Lower lobe of right lung (tissue), 2 donors: ENCODE measurements at regions not wholly inside any gene's neighbourhood (a gene's known extent, or its start where the extent isn't known, plus 50 kb on each side); places are given as distances from the start of the nearest gene placed in this dataset.

Experiments used
- ATAC-seq, 2 donors: fragments of 200-7000 bp; cut with Tn5 transposase; one replicate each; pipeline ENCODE4 v1.9.1; 2020 to 2022; ENCODE audit warnings: mild to moderate bottlenecking in 2 of 2, moderate library complexity in 2 of 2
- DNase-seq: peaks from one replicate; pipeline ENCODE4 v3.0.0-alpha.2; 2020
- H3K27ac ChIP-seq: fragments of 200-600 bp; one replicate; pipeline ENCODE4 v1.8.0; 2022
- H3K27me3 ChIP-seq: fragments of 200-600 bp; one replicate; pipeline ENCODE4 v1.8.0; 2022; ENCODE audit warnings: low read depth
- H3K36me3 ChIP-seq: fragments of 200-600 bp; one replicate; pipeline ENCODE4 v1.8.0; 2022; ENCODE audit warnings: mild to moderate bottlenecking
- H3K4me1 ChIP-seq: fragments of 200-600 bp; one replicate; pipeline ENCODE4 v1.8.0; 2022
- H3K4me3 ChIP-seq: fragments of 200-600 bp; one replicate; pipeline ENCODE4 v1.8.0; 2022; ENCODE audit warnings: mild to moderate bottlenecking
- H3K9me3 ChIP-seq: fragments of 200-600 bp; one replicate; pipeline ENCODE4 v1.8.0; 2022
- intact Hi-C: fragments of 100-400 bp; cut with DNase I; formaldehyde crosslinking; loops from one replicate; pipeline ENCODE4 v1.11.0; 2022
- TF ChIP-seq, protein P1 (sequence below): fragments of 200-600 bp; IDR thresholded peaks from one replicate; pipeline ENCODE4 v1.8.0; 2022; ENCODE audit warnings: antibody characterized with exemption, mild to moderate bottlenecking
- donor health status: DM: no; HTN: yes; CAD: no; lungs with severe emphysema.

DNA sequence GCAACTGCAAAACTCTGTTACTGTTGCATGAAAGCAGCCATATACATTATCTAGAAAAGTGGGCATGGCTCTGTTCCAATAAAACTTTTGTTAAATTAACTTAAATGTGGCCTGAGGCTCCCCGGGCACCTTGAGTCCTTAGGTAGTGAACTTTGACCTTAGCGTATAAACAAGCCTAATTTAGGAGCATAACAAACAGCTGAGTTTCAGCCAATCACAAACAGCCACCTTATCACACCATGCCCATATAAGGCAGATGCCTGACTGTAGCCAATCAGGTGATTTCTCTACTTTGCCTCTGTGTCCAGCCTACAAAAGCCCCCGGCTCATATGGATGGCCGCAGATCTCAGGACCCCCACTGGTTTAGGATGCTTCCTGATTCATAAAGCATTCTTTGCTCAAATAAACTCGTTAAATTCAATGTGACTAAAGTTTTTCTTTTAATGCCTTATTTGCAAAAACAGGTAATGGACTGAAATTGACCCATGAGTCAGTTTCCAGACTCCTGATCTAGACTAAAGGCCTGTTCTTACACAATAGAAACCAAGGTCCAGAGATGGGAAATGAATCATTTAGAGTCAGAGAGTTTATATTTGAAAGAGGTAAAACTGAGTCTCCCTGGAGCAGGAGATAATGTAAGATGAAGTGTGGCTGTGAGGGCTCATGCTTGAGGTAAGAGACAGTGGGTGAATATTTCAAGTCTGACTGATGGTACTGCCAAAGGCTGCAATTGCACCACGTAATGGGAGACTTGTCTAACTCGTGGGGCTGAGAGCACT is 130.2 kb downstream of the FGF9 start:
- intact Hi-C loops = no loop called here
- Histone ChIP-seq H3K9me3 (no peaks in the 10 kb centered on the region), H3K4me3 (no peak overlapping the region), H3K27ac (no peak overlapping the region), H3K27me3 (no peaks in the 10 kb centered on the region), H3K36me3 (no peaks in the 10 kb centered on the region), H3K4me1 (no peaks in the 10 kb centered on the region)
- TF ChIP-seq, protein P1, sequence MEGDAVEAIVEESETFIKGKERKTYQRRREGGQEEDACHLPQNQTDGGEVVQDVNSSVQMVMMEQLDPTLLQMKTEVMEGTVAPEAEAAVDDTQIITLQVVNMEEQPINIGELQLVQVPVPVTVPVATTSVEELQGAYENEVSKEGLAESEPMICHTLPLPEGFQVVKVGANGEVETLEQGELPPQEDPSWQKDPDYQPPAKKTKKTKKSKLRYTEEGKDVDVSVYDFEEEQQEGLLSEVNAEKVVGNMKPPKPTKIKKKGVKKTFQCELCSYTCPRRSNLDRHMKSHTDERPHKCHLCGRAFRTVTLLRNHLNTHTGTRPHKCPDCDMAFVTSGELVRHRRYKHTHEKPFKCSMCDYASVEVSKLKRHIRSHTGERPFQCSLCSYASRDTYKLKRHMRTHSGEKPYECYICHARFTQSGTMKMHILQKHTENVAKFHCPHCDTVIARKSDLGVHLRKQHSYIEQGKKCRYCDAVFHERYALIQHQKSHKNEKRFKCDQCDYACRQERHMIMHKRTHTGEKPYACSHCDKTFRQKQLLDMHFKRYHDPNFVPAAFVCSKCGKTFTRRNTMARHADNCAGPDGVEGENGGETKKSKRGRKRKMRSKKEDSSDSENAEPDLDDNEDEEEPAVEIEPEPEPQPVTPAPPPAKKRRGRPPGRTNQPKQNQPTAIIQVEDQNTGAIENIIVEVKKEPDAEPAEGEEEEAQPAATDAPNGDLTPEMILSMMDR = no peak
- no peak for DNase-seq
- no peak for ATAC-seq

DNA sequence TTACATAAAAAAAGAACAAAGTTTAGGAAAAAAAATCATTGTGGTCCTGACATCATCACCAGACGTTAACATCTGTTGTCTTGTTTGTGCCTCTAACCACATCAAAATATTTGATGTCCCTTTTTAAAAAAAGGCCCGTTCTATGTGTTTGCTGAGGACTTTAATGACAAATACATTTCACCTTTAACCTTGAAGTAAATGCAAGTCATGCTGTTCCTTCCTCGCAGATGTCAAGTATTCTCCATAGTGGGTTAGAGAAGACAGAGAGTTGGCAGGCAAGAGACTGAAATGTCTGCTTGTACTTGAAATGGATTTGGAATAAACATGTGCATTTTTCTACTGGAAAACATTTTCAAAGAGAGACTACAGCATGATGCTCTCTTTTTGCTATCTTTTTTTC is 134.9 kb downstream of the FGF9 start:
- Histone ChIP-seq H3K27ac (no peak overlapping the region), H3K36me3 (no peaks in the 10 kb centered on the region), H3K27me3 (no peaks in the 10 kb centered on the region), H3K4me1 (no peaks in the 10 kb centered on the region), H3K9me3 (no peaks in the 10 kb centered on the region), H3K4me3 (no peak overlapping the region)
- intact Hi-C loops = no loop called here
- TF ChIP-seq, protein P1 = no peak
- DNase-seq = no peak
- ATAC-seq = peak in 1 of 2 donors; percentile 61

DNA sequence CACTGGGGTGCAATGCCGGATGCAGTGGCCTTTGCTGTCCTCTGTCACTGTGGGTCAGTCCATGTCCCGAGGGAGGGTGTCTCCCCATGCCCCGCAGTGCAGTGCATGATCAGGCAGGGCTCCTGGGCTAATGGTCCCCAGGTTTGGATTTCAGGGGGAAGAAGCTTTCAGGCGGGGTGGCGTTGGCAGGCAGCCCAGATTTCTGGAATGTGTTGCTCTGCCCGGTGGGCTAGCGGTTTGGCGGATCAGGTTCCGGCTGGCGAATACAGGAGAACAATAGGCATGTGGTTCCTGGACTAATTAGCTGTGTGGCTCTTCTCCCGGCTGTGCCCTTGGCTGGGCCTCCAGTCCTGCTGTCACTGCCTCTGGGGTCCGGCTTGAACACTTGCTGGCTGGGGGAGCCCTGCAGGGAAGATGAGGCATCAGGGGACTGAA is 141.3 kb downstream of the FGF9 start:
- no peak for ATAC-seq
- TF ChIP-seq, protein P1 = no peak
- Histone ChIP-seq H3K36me3 (no peaks in the 10 kb centered on the region), H3K9me3 (no peaks in the 10 kb centered on the region), H3K27me3 (no peaks in the 10 kb centered on the region), H3K27ac (no peak overlapping the region), H3K4me3 (no peak overlapping the region), H3K4me1 (no peaks in the 10 kb centered on the region)
- DNase-seq = no peak
- intact Hi-C loops = no loop called here

DNA sequence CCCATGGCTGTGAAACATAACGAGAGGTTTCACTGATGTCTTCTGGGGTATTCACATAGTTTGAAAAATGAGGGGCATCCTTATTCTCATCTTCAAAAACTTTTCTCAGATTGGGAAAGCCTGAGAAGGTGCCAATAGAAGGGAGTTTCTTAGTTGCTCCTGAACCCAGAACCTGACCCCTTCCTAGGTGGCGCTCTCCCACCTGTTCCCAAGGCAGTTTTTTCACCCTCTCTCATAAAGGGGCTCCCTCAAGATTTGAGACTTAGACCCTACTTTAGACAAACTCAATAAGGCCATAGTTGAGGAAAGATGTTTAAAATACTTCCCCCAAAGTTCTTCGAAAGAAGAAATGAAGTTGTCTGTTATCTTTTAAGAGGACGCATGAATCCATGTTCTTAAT is 142.2 kb downstream of the FGF9 start:
- no peak for ATAC-seq
- no peaks in the 10 kb centered on the region for H3K9me3 ChIP-seq
- TF ChIP-seq, protein P1 = no peak
- H3K27ac ChIP-seq = no peak overlapping the region
- no peaks in the 10 kb centered on the region for H3K36me3 ChIP-seq
- intact Hi-C loops = no loop called here
- DNase-seq = no peak
- H3K4me1 ChIP-seq = no peaks in the 10 kb centered on the region
- H3K4me3 ChIP-seq = no peak overlapping the region
- H3K27me3 ChIP-seq = no peaks in the 10 kb centered on the region

DNA sequence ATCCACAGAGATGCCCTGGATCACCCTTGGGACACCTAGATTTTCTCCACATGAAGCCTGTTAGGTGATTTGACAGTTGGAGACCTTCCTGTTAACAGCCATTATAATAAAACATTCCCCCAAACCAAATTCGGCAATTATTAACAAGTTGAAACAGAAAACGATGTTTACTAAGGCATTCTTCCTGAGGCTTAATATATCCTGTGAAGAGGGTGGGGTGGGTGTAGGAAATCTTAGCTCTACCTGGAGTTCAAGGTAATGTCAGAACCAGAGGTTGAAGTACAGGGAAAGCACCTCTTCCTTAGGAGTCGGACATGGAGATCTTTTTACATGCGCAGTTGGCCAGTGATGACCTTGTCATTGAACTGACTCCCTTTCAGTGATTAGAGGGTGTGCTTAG is 143.0 kb downstream of the FGF9 start:
- Histone ChIP-seq H3K27me3 (no peaks in the 10 kb centered on the region), H3K4me3 (no peak overlapping the region), H3K4me1 (no peaks in the 10 kb centered on the region), H3K36me3 (no peaks in the 10 kb centered on the region), H3K9me3 (no peaks in the 10 kb centered on the region), H3K27ac (no peak overlapping the region)
- ATAC-seq (no peak), DNase-seq (no peak)
- intact Hi-C loops = no loop called here
- TF ChIP-seq, protein P1 = no peak
